Transverse colon (tissue), 4 donors: ENCODE measurements at regions not wholly inside any gene's neighbourhood (a gene's known extent, or its start where the extent isn't known, plus 50 kb on each side); places are given as distances from the start of the nearest gene placed in this dataset.

Experiments
- POLR2AphosphoS5 ChIP-seq, 3 donors: sonication (generic); formaldehyde crosslinking; IDR thresholded peaks; one replicate each; pipeline ENCODE4 v1.6.1; 2016; ENCODE audit warnings: antibody characterized with exemption in 3 of 3
- TF ChIP-seq, protein P1 (sequence below), 5 experiments: fragments of 200-600 bp in 3 of 5; fragments of 450-650 bp in 2 of 5; sonication (generic) in 3 of 5; IDR thresholded peaks; 1 replicate in 2 of 5; 2 replicates in 3 of 5; pipeline ENCODE4 v1.5.1; 2016 to 2017; ENCODE audit warnings: antibody characterized with exemption in 5 of 5, inconsistent platforms in 3 of 5, mild to moderate bottlenecking in 2 of 5, moderate library complexity in 1 of 5

DNA sequence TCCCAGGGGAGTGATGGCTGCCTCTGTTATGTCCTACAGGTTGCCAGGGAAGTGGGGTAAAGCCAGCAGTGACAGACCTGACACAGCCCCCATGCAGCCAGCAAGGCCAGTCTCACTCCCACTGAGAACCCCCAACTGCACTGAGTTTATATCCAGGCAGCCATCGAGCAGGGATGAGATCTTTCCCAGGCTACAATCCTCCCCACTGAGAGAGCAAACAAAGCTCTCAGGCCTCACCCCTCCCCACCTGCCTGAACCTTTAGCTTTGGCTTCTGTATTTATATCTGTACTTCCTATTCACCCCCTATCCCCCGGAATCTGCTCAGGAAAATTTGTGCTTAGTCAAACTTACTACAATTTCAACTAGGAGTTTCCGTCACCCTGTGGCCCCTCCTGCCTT lies 284.1 kb downstream of the FAM170A start:
- TF ChIP-seq, protein P1, sequence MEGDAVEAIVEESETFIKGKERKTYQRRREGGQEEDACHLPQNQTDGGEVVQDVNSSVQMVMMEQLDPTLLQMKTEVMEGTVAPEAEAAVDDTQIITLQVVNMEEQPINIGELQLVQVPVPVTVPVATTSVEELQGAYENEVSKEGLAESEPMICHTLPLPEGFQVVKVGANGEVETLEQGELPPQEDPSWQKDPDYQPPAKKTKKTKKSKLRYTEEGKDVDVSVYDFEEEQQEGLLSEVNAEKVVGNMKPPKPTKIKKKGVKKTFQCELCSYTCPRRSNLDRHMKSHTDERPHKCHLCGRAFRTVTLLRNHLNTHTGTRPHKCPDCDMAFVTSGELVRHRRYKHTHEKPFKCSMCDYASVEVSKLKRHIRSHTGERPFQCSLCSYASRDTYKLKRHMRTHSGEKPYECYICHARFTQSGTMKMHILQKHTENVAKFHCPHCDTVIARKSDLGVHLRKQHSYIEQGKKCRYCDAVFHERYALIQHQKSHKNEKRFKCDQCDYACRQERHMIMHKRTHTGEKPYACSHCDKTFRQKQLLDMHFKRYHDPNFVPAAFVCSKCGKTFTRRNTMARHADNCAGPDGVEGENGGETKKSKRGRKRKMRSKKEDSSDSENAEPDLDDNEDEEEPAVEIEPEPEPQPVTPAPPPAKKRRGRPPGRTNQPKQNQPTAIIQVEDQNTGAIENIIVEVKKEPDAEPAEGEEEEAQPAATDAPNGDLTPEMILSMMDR (IDR thresholded peaks at IDR 0.05): no peak
- TF ChIP-seq POLR2AphosphoS5 (IDR thresholded peaks at IDR 0.05): no peak
